Naive B cell (primary cell): ENCODE measurements at regions not wholly inside any gene's neighbourhood (a gene's known extent, or its start where the extent isn't known, plus 50 kb on each side); places are given as distances from the start of the nearest gene placed in this dataset.
"Not testable (repeated sequence)": the region's sequence is repeated elsewhere in the genome, so short reads cannot be mapped to it uniquely, and the experiment has no call there.

ENCODE experiments used
- ATAC-seq, 2 donors: fragments of 150-1000 bp; cut with Tn5 transposase; 2 replicates each; pipeline ENCODE4 v1.10.0; 2021; ENCODE audit warnings: low read depth in 2 of 2, mild to moderate bottlenecking in 2 of 2, moderate library complexity in 2 of 2
- DNase-seq: peaks from one replicate; pipeline ENCODE4 v3.0.0; 2022
- H3K27ac Mint-ChIP-seq, 6 donors: one replicate each; pipeline ENCODE4 v1.8.0; 2020 to 2022; ENCODE audit warnings: mild to moderate bottlenecking in 6 of 6, mixed read lengths in 6 of 6, moderate library complexity in 5 of 6, inconsistent platforms in 2 of 6
- H3K27me3 Mint-ChIP-seq, 3 donors: one replicate each; pipeline ENCODE4 v1.8.0; 2021 to 2022; ENCODE audit warnings: mixed read lengths in 3 of 3, mild to moderate bottlenecking in 1 of 3
- H3K36me3 Mint-ChIP-seq, 2 donors: one replicate each; pipeline ENCODE4 v1.8.0; 2020 to 2022; ENCODE audit warnings: mixed read lengths in 2 of 2, inconsistent platforms in 1 of 2, mild to moderate bottlenecking in 1 of 2
- H3K4me1 Mint-ChIP-seq, 3 donors: one replicate each; pipeline ENCODE4 v1.8.0; 2020 to 2022; ENCODE audit warnings: mixed read lengths in 3 of 3, inconsistent platforms in 1 of 3, mild to moderate bottlenecking in 1 of 3, moderate library complexity in 1 of 3
- H3K4me3 Mint-ChIP-seq, 8 donors: one replicate each; pipeline ENCODE4 v1.8.0; 2020 to 2022; ENCODE audit warnings: mild to moderate bottlenecking in 8 of 8, mixed read lengths in 8 of 8, moderate library complexity in 8 of 8, inconsistent platforms in 2 of 8
- H3K9me3 Mint-ChIP-seq, 7 donors: one replicate each; pipeline ENCODE4 v1.8.0; 2020 to 2022; ENCODE audit warnings: mixed read lengths in 7 of 7, mild to moderate bottlenecking in 5 of 7, inconsistent platforms in 2 of 7, moderate library complexity in 1 of 7

GRCh38 chr11:49891910-49892671 is 60.1 kb upstream of the OR4C13 start:
- not testable (repeated sequence) for ATAC-seq, DNase-seq, H3K27ac Mint-ChIP-seq, H3K4me1 Mint-ChIP-seq, H3K27me3 Mint-ChIP-seq, H3K36me3 Mint-ChIP-seq, H3K4me3 Mint-ChIP-seq
- peaks cover 8 to 21% (median 13%) of the 10 kb centered on the region in 7 donors for H3K9me3 Mint-ChIP-seq

GRCh38 chr11:49893442-49893841 is 58.7 kb upstream of the OR4C13 start:
- H3K27ac Mint-ChIP-seq, H3K4me1 Mint-ChIP-seq, H3K27me3 Mint-ChIP-seq, DNase-seq, ATAC-seq, H3K36me3 Mint-ChIP-seq: not testable (repeated sequence)
- peaks cover 11 to 27% (median 13%) of the 10 kb centered on the region in 7 donors for H3K9me3 Mint-ChIP-seq
- peak overlapping the region in 1 of 8 donors; percentile 37 for H3K4me3 Mint-ChIP-seq
